GM12878 (cell line): ENCODE measurements at regions not wholly inside any gene's neighbourhood (a gene's known extent, or its start where the extent isn't known, plus 50 kb on each side); places are given as distances from the start of the nearest gene placed in this dataset.

Experiments
- BRCA1 ChIP-seq: IDR thresholded peaks from 2 replicates; pipeline ENCODE4 v1.6.1; 2011; ENCODE audit warnings: low read depth, low read length, improper control_type of control experiment
- CTCF ChIP-seq, 3 experiments: IDR thresholded peaks in 2 of 3; conservative IDR thresholded peaks in 1 of 3; 2 replicates each; pipeline ENCODE4 v1.5.1; 2011; ENCODE audit warnings: low read depth in 3 of 3, low read length in 3 of 3, mild to moderate bottlenecking in 3 of 3, control low read depth in 2 of 3, moderate library complexity in 2 of 3, inconsistent platforms in 1 of 3, mixed read lengths in 1 of 3; ENCODE audit not compliant: control insufficient read depth in 2 of 3, insufficient read depth in 1 of 3; ENCODE audit errors: extremely low read depth in 1 of 3
- EZH2 ChIP-seq: IDR thresholded peaks from 2 replicates; pipeline ENCODE4 v1.6.1; 2012; ENCODE audit warnings: low read depth, mild to moderate bottlenecking, control low read depth, inconsistent platforms, low read length, borderline replicate concordance; ENCODE audit not compliant: control insufficient read depth
- HDAC6 ChIP-seq: fragments of 200-600 bp; sonication (generic); IDR thresholded peaks from one replicate; pipeline ENCODE4 v1.8.0; 2017; ENCODE audit warnings: antibody characterized with exemption; ENCODE audit not compliant: unreplicated experiment
- NR2C2 ChIP-seq: IDR thresholded peaks from 2 replicates; pipeline ENCODE4 v1.6.1; 2011; ENCODE audit warnings: borderline replicate concordance, low read depth; ENCODE audit not compliant: control insufficient read depth, insufficient read length
- POLR2A ChIP-seq: IDR thresholded peaks from 2 replicates; pipeline ENCODE4 v1.6.1; 2011; ENCODE audit warnings: low read depth, mild to moderate bottlenecking, low read length
- SPI1 ChIP-seq: IDR thresholded peaks from 2 replicates; pipeline ENCODE4 v1.6.1; 2011; ENCODE audit warnings: low read depth, mild to moderate bottlenecking, low read length, moderate library complexity, borderline replicate concordance; ENCODE audit not compliant: insufficient read depth
- USF1 ChIP-seq: IDR thresholded peaks from 2 replicates; pipeline ENCODE4 v1.6.1; 2011; ENCODE audit warnings: borderline replicate concordance, low read depth, mild to moderate bottlenecking, moderate library complexity, mixed read lengths, low read length; ENCODE audit not compliant: insufficient read depth; ENCODE audit errors: extremely low read length
- ZBTB33 ChIP-seq: fragments of 450-650 bp; IDR thresholded peaks from 2 replicates; pipeline ENCODE4 v1.6.1; 2017; ENCODE audit warnings: mild to moderate bottlenecking

GRCh38 chr22:27433099-27433498 lies 368.5 kb downstream of the MN1 start:
- TF ChIP-seq EZH2 (no peak), POLR2A (no peak), NR2C2 (no peak), CTCF (IDR thresholded peaks at IDR 0.05 in 2 of 3, conservative IDR thresholded peaks at IDR 0.05 in 1 of 3; ENCODE audit: control insufficient read depth in 2 of 3, extremely low read depth in 1 of 3, insufficient read depth in 1 of 3, low read depth in 3 of 3, low read length in 3 of 3) (no peak), BRCA1 (no peak), SPI1 (no peak), ZBTB33 (no peak), HDAC6 (no peak), USF1 (no peak)
